ENCODE measurements at regions not wholly inside any gene's neighbourhood (a gene's known extent, or its start where the extent isn't known, plus 50 kb on each side); places are given as distances from the start of the nearest gene placed in this dataset.

- TF ChIP-seq CTCF (IDR thresholded peaks at IDR 0.05 in 2 of 3, conservative IDR thresholded peaks at IDR 0.05 in 1 of 3; ENCODE audit: control insufficient read depth in 2 of 3, extremely low read depth in 1 of 3, insufficient read depth in 1 of 3, low read depth in 3 of 3, low read length in 3 of 3) (no peak), USF2 (IDR thresholded peaks at IDR 0.05; ENCODE audit: borderline replicate concordance, low read depth, low read length) (no peak), NR2C2 (IDR thresholded peaks at IDR 0.05; ENCODE audit: borderline replicate concordance, control insufficient read depth, insufficient read length, low read depth) (no peak)
Measured at GRCh38 chr17:20925091-20925490, 117.7 kb downstream of the USP22 start.

Measured in GM12878 (cell line).